ENCODE measurements at regions not wholly inside any gene's neighbourhood (a gene's known extent, or its start where the extent isn't known, plus 50 kb on each side); places are given as distances from the start of the nearest gene placed in this dataset.

- TF ChIP-seq CTCF (IDR thresholded peaks at IDR 0.05; ENCODE audit: insufficient read depth, low read depth, low read length) (no peak), EZH2 (IDR thresholded peaks at IDR 0.05; ENCODE audit: insufficient read depth, low read length) (no peak)
Observed at GRCh38 chr6:98678481-98678880, 155.9 kb upstream of the POU3F2 start.
